ENCODE measurements at regions not wholly inside any gene's neighbourhood (a gene's known extent, or its start where the extent isn't known, plus 50 kb on each side); places are given as distances from the start of the nearest gene placed in this dataset.
"Not testable (repeated sequence)": the region's sequence is repeated elsewhere in the genome, so short reads cannot be mapped to it uniquely, and the experiment has no call there.

DNA sequence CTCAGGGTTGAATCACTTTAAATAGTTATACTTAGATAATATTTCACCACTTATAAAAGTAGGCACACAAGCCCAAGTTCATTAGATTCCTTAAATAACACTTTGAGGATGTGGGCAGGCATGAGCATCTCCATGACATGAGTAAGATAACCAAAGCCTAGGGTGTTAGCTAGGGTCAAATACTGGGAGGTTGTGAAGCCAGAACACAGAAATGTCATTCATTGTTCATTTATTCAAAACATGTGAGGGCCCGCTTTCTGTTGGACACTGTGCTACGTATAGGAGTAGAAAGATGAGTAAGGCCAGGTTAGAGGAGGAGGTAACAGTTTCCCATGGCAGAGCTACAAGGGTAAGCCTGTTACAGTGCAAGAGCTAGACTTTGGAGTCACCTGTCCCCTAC is 93.5 kb upstream of the NEDD4L start:
- no CpG with 5 or more reads among the region's 2 CpGs for WGBS (ENCODE audit: extremely low coverage, insufficient read length, low lambda C conversion rate)

DNA sequence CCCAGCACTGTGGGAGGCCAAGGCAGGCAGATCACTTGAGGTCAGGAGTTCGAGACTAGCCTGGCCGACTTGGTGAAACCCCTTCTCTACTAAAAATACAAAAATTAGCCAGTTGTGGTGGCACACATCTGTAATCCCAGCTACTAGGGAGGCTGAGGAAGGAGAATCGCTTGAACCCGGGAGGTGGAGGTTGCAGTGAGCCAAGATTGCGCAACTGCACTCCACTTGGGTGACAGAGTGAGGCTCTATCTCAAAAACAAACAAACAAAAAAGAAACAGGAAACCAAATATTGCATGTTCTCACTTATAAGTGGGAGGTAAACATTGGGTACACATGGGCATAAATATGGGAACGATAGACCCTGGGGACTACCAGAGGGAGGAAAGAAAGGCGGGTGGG is 94.7 kb upstream of the NEDD4L start:
- not testable (repeated sequence) for H4K8ac ChIP-seq (replicated peaks; ENCODE audit: insufficient read length, low read depth, low read length); H4K5ac ChIP-seq (ENCODE audit: insufficient read length, low read depth, low read length); H3T11ph ChIP-seq (ENCODE audit: low read length); H4K20me1 ChIP-seq (ENCODE audit: control insufficient read depth, insufficient read depth, insufficient read length); H3K14ac ChIP-seq (ENCODE audit: insufficient read depth, low read length); H3K9me3 Mint-ChIP-seq; H3K27ac Mint-ChIP-seq; H3K79me2 ChIP-seq (ENCODE audit: insufficient read depth, low read length); H3K9me3 ChIP-seq (ENCODE audit: control insufficient read depth, low read depth, low read length); H4K91ac ChIP-seq (ENCODE audit: insufficient read length, low read depth, low read length); H3K23me2 ChIP-seq (ENCODE audit: insufficient read length, low read depth, low read length, poor library complexity, severe bottlenecking); H2BK120ac ChIP-seq (ENCODE audit: low read depth, low read length, poor library complexity, severe bottlenecking); H3K4me1 ChIP-seq (ENCODE audit: insufficient read depth, low read length); H3K56ac ChIP-seq (ENCODE audit: insufficient read length, low read depth, low read length); H2BK15ac ChIP-seq (ENCODE audit: low read depth, low read length); H3K4me2 ChIP-seq (ENCODE audit: insufficient read depth, insufficient read length, low read length); H2BK20ac ChIP-seq (ENCODE audit: low read depth, low read length, poor library complexity, severe bottlenecking); H3K27me3 ChIP-seq (ENCODE audit: insufficient read depth, low read length); H3K18ac ChIP-seq (ENCODE audit: insufficient read length, low read depth, low read length); H3K27me3 Mint-ChIP-seq (ENCODE audit: low read depth); H3K79me1 ChIP-seq (ENCODE audit: insufficient read depth, low read depth, low read length, poor library complexity, severe bottlenecking); H3K4me3 Mint-ChIP-seq; H3K9ac ChIP-seq (ENCODE audit: extremely low read depth, insufficient read length, low read length); H3K4ac ChIP-seq (ENCODE audit: low read depth, low read length); H3K27ac ChIP-seq (ENCODE audit: insufficient read length, low read depth, low read length); H3K4me1 Mint-ChIP-seq; H3K36me3 Mint-ChIP-seq (ENCODE audit: insufficient read depth in 1 of 3, low read depth in 3 of 3); H2BK12ac ChIP-seq (ENCODE audit: insufficient read length, low read depth, low read length); H2BK5ac ChIP-seq (ENCODE audit: insufficient read length, low read length); H2AK5ac ChIP-seq (ENCODE audit: insufficient read length, low read length); DNase-seq; H2AFZ ChIP-seq (ENCODE audit: low read length); H3K23ac ChIP-seq (ENCODE audit: insufficient read length, low read depth, low read length)
- no CpG with 5 or more reads among the region's 7 CpGs for WGBS (ENCODE audit: extremely low coverage, insufficient read length, low lambda C conversion rate)

More for the DNA sequence above, 93.5 kb upstream of the NEDD4L start:
- no peaks in the 10 kb centered on the region for H3K79me2 ChIP-seq (ENCODE audit: insufficient read depth, low read length)
- H3K27ac ChIP-seq (ENCODE audit: insufficient read length, low read depth, low read length) = no peak overlapping the region
- no peak overlapping the region for H3K18ac ChIP-seq (ENCODE audit: insufficient read length, low read depth, low read length)
- Mint-ChIP-seq H3K27ac (no peak overlapping the region), H3K4me1 (no peaks in the 10 kb centered on the region), H3K9me3 (no peaks in the 10 kb centered on the region), H3K36me3 (ENCODE audit: insufficient read depth in 1 of 3, low read depth in 3 of 3) (no peaks in the 10 kb centered on the region), H3K27me3 (ENCODE audit: low read depth) (peaks cover 2% of the 10 kb centered on the region), H3K4me3 (no peak overlapping the region)
- H3K4ac ChIP-seq (ENCODE audit: low read depth, low read length) = no peak overlapping the region
- H2BK15ac ChIP-seq (ENCODE audit: low read depth, low read length) = no peak overlapping the region
- no peak overlapping the region for H2BK12ac ChIP-seq (ENCODE audit: insufficient read length, low read depth, low read length)
- no peak overlapping the region for H2BK20ac ChIP-seq (ENCODE audit: low read depth, low read length, poor library complexity, severe bottlenecking)
- H3K56ac ChIP-seq (ENCODE audit: insufficient read length, low read depth, low read length) = no peak overlapping the region
- no peaks in the 10 kb centered on the region for H3K23me2 ChIP-seq (ENCODE audit: insufficient read length, low read depth, low read length, poor library complexity, severe bottlenecking)
- no peak overlapping the region for H3K9ac ChIP-seq (ENCODE audit: extremely low read depth, insufficient read length, low read length)
- no peaks in the 10 kb centered on the region for H3K4me1 ChIP-seq (ENCODE audit: insufficient read depth, low read length)
- no peak overlapping the region for H4K91ac ChIP-seq (ENCODE audit: insufficient read length, low read depth, low read length)
- no peak overlapping the region for H2BK5ac ChIP-seq (ENCODE audit: insufficient read length, low read length)
- H4K5ac ChIP-seq (ENCODE audit: insufficient read length, low read depth, low read length) = no peak overlapping the region
- H2AK5ac ChIP-seq (ENCODE audit: insufficient read length, low read length) = no peak overlapping the region
- DNase-seq = no peak
- H4K20me1 ChIP-seq (ENCODE audit: control insufficient read depth, insufficient read depth, insufficient read length) = no peaks in the 10 kb centered on the region
- H2BK120ac ChIP-seq (ENCODE audit: low read depth, low read length, poor library complexity, severe bottlenecking) = no peak overlapping the region
- H2AFZ ChIP-seq (ENCODE audit: low read length) = no peak overlapping the region
- no peak overlapping the region for H3K4me2 ChIP-seq (ENCODE audit: insufficient read depth, insufficient read length, low read length)
- TF ChIP-seq, protein P1, sequence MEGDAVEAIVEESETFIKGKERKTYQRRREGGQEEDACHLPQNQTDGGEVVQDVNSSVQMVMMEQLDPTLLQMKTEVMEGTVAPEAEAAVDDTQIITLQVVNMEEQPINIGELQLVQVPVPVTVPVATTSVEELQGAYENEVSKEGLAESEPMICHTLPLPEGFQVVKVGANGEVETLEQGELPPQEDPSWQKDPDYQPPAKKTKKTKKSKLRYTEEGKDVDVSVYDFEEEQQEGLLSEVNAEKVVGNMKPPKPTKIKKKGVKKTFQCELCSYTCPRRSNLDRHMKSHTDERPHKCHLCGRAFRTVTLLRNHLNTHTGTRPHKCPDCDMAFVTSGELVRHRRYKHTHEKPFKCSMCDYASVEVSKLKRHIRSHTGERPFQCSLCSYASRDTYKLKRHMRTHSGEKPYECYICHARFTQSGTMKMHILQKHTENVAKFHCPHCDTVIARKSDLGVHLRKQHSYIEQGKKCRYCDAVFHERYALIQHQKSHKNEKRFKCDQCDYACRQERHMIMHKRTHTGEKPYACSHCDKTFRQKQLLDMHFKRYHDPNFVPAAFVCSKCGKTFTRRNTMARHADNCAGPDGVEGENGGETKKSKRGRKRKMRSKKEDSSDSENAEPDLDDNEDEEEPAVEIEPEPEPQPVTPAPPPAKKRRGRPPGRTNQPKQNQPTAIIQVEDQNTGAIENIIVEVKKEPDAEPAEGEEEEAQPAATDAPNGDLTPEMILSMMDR (conservative IDR thresholded peaks at IDR 0.05) = no peak
- no peak overlapping the region for H4K8ac ChIP-seq (replicated peaks; ENCODE audit: insufficient read length, low read depth, low read length)
- H3T11ph ChIP-seq (ENCODE audit: low read length) = no peak overlapping the region
- no peaks in the 10 kb centered on the region for H3K79me1 ChIP-seq (ENCODE audit: insufficient read depth, low read depth, low read length, poor library complexity, severe bottlenecking)
- no peak overlapping the region for H3K23ac ChIP-seq (ENCODE audit: insufficient read length, low read depth, low read length)
- H3K27me3 ChIP-seq (ENCODE audit: insufficient read depth, low read length) = no peaks in the 10 kb centered on the region
- H3K14ac ChIP-seq (ENCODE audit: insufficient read depth, low read length) = no peak overlapping the region
- no peaks in the 10 kb centered on the region for H3K9me3 ChIP-seq (ENCODE audit: control insufficient read depth, low read depth, low read length)

Data from H9 (cell line).